NCI-H446 (cell line): ENCODE measurements at regions not wholly inside any gene's neighbourhood (a gene's known extent, or its start where the extent isn't known, plus 50 kb on each side); places are given as distances from the start of the nearest gene placed in this dataset.

Experiments
- DNase-seq, 2 experiments: peaks; one replicate each; lab custom pipeline; 2025; lab: John Stamatoyannopoulos, UW

DNA sequence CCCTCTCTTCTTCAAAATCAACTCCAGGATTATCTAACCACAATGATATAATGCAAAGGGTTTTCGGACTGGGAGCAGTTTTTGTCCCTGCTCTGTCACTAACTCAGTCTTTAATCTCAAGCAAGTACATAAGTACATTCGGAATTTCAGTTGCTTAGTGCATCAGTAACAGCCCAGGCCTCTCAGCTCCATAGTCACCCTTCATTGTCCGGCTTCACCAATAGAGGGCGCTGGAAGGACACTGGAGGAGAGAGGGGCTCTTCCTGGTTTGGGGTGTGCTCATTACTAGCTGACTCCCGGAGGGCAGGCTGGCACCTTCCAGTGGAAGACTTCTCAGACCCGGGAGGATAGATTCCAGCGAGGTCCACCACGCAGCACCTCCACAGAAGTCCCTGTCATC lies 90.4 kb upstream of the PDGFD start:
- DNase-seq: peak; percentile 34 to 63

GRCh38 chr11:104246590-104246989 lies 82.6 kb upstream of the PDGFD start:
- DNase-seq: no peak

GRCh38 chr11:104238916-104239315 lies 75.0 kb upstream of the PDGFD start:
- DNase-seq: no peak

DNA sequence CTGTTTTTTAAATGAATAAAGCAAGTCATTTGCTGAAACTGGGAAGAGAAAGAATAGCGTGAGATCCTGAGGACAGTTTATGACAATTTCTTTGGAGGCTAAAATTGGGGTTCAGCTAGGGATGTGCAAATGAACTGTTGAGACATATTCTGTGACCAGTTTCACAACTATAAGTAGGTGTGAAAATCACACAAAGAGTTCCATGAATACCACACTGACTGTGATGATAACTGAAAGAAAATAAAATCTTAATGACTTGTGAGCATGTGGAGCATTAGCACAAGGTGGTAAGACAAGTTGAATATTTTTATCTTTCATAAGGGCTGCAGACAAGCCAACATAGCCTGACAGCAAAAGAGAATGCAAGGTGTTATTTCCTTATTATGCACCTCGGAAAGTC lies 61.1 kb upstream of the PDGFD start:
- no peak for DNase-seq

DNA sequence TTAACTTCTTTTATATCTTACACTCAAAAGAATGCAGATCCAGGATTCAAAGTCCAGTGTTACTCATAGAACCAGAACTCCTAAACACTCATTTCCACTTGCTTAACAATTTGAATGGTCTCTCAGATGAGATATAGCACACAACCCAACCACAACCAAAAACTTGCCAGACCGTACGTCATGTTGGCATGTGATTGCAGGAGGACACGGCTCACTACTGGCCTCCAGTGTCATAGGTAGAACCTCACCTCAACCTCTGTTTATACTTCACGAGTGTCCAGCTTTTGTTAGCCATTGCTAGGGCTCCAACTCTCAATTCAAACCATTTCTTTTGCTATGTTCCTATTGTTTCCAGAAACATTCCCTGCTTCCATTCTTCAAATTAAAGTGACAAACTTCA lies 58.5 kb upstream of the PDGFD start:
- no peak for DNase-seq

DNA sequence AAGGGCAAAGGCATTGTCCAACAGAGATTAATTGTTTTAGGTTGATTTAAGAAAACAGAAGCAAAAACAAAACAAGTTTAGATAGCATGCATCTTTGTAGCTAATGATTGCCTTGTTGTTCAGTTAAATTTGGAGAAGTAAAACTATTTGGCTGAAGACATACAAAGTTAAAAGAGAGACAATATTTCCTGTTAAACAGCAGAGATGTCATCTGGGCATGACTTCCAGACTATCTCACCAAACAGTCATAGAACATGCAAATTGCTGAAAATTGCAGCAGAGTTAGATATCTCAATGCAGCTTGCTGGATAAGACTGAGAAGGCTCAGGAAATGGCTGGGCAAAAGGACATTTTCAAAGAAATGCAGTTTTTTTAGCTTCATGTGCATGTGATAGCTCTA lies 57.5 kb upstream of the PDGFD start:
- no peak for DNase-seq

GRCh38 chr11:104219096-104219495 lies 55.1 kb upstream of the PDGFD start:
- DNase-seq: peak in 1 of 2 experiments; percentile 53

DNA sequence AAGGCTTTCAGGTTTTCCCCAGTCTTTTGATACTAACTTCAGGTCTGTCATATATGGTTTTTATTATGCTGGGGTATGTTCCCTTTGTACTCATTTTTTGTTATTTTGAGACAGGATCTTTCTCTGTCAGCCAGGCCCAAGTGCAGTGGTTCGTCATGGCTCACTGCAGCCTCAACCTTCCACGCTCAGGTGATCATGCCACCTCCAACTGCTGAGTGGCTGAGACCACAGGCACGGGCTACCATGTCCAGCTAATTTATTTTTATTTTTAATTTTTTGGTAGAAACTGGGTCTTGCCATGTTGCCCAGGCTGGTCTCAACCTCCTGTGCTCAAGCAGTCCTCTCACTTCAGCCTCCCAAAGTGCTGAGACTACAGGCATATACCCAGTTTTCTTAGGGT lies 50.6 kb upstream of the PDGFD start:
- no peak for DNase-seq
